ENCODE measurements at regions not wholly inside any gene's neighbourhood (a gene's known extent, or its start where the extent isn't known, plus 50 kb on each side); places are given as distances from the start of the nearest gene placed in this dataset.
"Not testable (repeated sequence)": the region's sequence is repeated elsewhere in the genome, so short reads cannot be mapped to it uniquely, and the experiment has no call there.

DNA sequence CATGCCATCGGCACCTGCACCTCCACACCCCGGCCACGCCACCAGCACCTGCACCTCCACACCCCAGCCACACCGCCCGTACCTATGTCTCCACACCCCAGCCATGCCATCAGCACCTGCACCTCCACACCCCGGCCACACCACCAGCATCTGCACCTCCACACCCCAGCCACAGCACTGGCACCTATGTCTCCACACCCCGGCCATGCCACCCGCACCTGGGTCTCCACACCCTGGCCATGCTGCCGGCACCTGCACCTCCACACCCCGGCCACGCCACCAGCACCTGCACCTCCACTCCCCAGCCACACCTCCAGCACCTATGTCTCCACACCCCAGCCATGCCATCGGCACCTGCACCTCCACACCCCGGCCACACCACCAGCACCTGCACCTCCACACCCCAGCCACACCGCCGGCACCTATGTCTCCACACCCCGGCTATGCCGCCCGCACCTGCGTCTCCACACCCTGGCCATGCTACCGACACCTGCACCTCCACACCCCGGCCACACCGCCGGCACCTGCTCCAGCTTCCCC lies 390.3 kb upstream of the MYT1L start:
- Histone ChIP-seq H4K20me1 (no peaks in the 10 kb centered on the region), H3K4me2 (no peak overlapping the region), H3K4me3 (no peak overlapping the region), H3K27ac (no peak overlapping the region), H3K27me3 (no peaks in the 10 kb centered on the region), H3K4me1 (no peaks in the 10 kb centered on the region), H3K36me3 (no peaks in the 10 kb centered on the region), H3K9ac (no peak overlapping the region), H3K9me3 (no peaks in the 10 kb centered on the region)
- no peak for TF ChIP-seq Cebpa-rat (IDR thresholded peaks at IDR 0.05)

DNA sequence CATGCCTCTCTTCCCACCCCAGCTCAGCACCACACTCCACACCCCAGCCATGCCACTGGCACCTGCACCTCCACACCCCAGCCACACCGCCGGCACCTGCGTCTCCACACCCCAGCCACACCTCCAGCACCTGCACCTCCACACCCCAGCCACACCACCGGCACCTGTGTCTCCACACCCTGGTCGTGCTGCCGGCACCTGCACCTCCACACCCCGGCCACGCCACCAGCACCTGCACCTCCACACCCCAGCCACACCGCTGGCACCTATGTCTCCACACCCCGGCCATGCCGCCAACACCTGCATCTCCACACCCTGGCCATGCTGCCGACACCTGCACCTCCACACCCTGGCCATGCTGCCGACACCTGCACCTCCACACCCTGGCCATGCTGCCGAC lies 389.7 kb upstream of the MYT1L start:
- not testable (repeated sequence) for H3K4me2 ChIP-seq, H3K36me3 ChIP-seq, H3K4me1 ChIP-seq, H3K27me3 ChIP-seq, H3K9me3 ChIP-seq, H4K20me1 ChIP-seq, H3K9ac ChIP-seq, H3K27ac ChIP-seq, H3K4me3 ChIP-seq

DNA sequence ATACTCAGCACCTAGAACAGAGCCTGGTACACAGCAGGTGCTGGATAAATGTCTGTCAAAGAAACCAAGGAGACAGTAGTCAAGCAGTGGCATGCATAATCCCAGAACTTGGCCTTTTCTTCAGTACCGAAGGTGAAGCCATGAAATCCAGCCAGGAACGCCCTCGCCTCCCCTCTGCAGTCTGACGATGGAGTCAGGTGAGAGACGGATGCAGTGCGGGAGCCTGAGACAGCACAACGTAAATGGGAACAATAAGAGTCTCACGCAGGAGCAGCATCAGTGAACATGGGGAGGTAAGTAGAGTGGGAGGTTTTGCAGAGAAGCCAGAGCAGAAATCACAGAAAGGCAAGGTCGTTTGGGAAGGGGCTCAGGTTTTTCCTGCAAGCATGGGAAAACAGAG lies 389.3 kb upstream of the MYT1L start:
- no peak overlapping the region for H3K4me2 ChIP-seq
- H4K20me1 ChIP-seq = no peaks in the 10 kb centered on the region
- H3K27ac ChIP-seq = no peak overlapping the region
- no peak for TF ChIP-seq Cebpa-rat (IDR thresholded peaks at IDR 0.05)
- no peaks in the 10 kb centered on the region for H3K9me3 ChIP-seq
- no peaks in the 10 kb centered on the region for H3K36me3 ChIP-seq
- no peaks in the 10 kb centered on the region for H3K27me3 ChIP-seq
- no peak overlapping the region for H3K4me3 ChIP-seq
- H3K4me1 ChIP-seq = no peaks in the 10 kb centered on the region
- no peak overlapping the region for H3K9ac ChIP-seq

DNA sequence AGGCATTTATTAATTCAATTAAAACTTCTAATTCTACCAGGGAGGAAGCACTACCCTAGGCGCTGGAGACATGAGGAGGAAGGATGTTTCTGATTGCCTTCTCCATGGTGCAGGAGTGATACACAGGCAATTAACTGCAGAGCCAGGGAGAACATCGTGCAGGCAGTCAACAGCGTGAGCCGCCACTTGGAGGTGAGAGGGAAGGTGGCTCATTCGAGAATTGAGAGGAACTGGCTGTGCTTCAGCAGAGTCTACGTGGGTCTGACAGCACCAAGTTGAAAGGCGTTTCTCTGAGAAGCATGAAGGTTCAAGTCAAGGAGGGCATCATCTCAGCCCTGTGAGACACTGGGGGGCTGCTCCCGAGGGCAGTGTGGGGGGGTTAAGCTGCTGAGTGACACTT lies 388.7 kb upstream of the MYT1L start:
- no peaks in the 10 kb centered on the region for H3K36me3 ChIP-seq
- H4K20me1 ChIP-seq = no peaks in the 10 kb centered on the region
- no peak overlapping the region for H3K4me3 ChIP-seq
- no peaks in the 10 kb centered on the region for H3K9me3 ChIP-seq
- no peak overlapping the region for H3K9ac ChIP-seq
- no peaks in the 10 kb centered on the region for H3K27me3 ChIP-seq
- no peaks in the 10 kb centered on the region for H3K4me1 ChIP-seq
- no peak for TF ChIP-seq Cebpa-rat (IDR thresholded peaks at IDR 0.05)
- H3K4me2 ChIP-seq = no peak overlapping the region
- H3K27ac ChIP-seq = no peak overlapping the region

DNA sequence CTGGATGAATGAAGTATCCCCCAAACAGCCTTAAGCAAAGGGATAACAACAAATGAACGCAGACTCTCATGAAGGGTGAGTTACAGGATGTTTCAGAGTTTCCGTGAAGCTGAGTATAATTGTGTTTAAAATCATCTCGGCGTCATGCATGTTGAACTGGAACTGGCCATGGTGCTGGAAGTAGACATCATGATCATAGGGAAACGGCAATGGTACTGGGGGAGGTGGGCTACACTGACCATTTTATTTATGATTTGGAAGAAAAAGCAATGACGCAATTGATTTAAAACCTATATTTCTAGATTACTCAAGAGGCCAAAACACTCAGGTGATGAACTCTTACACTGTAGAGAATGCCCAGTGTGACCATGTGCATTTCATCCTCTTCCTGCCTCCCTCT lies 387.9 kb upstream of the MYT1L start:
- no peak overlapping the region for H3K4me2 ChIP-seq
- H3K27ac ChIP-seq = no peak overlapping the region
- H3K4me1 ChIP-seq = no peaks in the 10 kb centered on the region
- H3K36me3 ChIP-seq = no peaks in the 10 kb centered on the region
- no peaks in the 10 kb centered on the region for H4K20me1 ChIP-seq
- H3K27me3 ChIP-seq = no peaks in the 10 kb centered on the region
- no peaks in the 10 kb centered on the region for H3K9me3 ChIP-seq
- no peak for TF ChIP-seq Cebpa-rat (IDR thresholded peaks at IDR 0.05)
- no peak overlapping the region for H3K9ac ChIP-seq
- H3K4me3 ChIP-seq = no peak overlapping the region

DNA sequence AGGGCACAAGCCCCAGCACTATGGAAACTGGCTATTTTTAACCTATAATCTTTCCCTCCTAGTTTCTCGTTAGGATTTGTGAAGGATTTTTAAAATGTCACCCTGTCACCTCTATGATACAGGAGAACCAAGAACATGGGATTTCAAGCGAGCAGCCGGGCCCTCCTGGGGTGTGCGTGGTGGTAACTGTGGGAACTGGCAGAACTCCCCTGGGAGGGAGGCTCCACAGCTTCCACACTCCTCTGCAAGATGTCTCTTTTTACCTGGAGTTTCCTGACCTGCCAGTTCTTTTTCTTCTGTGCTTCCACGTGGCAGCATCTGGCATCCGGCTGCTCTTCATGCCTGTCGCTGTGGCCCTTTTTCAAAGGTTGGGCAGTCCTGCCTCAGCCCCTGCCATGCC lies 386.3 kb upstream of the MYT1L start:
- Histone ChIP-seq H3K4me2 (no peak overlapping the region), H3K27me3 (no peaks in the 10 kb centered on the region), H3K36me3 (no peaks in the 10 kb centered on the region), H3K27ac (no peak overlapping the region), H3K9ac (no peak overlapping the region), H3K9me3 (no peaks in the 10 kb centered on the region), H4K20me1 (no peaks in the 10 kb centered on the region), H3K4me3 (no peak overlapping the region), H3K4me1 (no peaks in the 10 kb centered on the region)
- TF ChIP-seq Cebpa-rat (IDR thresholded peaks at IDR 0.05) = no peak

DNA sequence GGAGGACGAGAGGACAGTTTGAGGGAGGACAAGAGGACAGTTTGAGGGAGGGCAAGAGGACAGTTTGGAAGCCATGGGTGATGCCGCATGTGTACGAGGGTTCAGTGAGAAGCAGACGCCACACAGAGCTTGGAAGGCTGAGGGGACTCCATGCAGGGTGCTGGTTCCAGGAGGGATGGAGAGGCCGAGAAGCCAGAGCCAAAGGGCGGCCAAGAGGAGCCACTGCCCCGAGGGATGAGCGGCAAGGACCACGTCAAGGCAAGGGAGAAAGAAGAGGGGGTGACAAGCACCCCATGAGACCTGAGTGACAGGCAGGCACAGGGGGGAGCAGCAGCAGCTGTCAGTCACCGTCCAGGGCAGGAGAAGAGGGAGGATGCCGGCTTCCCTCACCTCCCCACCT lies 385.7 kb upstream of the MYT1L start:
- no peak overlapping the region for H3K27ac ChIP-seq
- no peak overlapping the region for H3K4me2 ChIP-seq
- H3K4me1 ChIP-seq = no peaks in the 10 kb centered on the region
- H4K20me1 ChIP-seq = no peaks in the 10 kb centered on the region
- no peak overlapping the region for H3K4me3 ChIP-seq
- TF ChIP-seq Cebpa-rat (IDR thresholded peaks at IDR 0.05) = no peak
- no peaks in the 10 kb centered on the region for H3K9me3 ChIP-seq
- no peaks in the 10 kb centered on the region for H3K36me3 ChIP-seq
- H3K27me3 ChIP-seq = no peaks in the 10 kb centered on the region
- H3K9ac ChIP-seq = no peak overlapping the region

DNA sequence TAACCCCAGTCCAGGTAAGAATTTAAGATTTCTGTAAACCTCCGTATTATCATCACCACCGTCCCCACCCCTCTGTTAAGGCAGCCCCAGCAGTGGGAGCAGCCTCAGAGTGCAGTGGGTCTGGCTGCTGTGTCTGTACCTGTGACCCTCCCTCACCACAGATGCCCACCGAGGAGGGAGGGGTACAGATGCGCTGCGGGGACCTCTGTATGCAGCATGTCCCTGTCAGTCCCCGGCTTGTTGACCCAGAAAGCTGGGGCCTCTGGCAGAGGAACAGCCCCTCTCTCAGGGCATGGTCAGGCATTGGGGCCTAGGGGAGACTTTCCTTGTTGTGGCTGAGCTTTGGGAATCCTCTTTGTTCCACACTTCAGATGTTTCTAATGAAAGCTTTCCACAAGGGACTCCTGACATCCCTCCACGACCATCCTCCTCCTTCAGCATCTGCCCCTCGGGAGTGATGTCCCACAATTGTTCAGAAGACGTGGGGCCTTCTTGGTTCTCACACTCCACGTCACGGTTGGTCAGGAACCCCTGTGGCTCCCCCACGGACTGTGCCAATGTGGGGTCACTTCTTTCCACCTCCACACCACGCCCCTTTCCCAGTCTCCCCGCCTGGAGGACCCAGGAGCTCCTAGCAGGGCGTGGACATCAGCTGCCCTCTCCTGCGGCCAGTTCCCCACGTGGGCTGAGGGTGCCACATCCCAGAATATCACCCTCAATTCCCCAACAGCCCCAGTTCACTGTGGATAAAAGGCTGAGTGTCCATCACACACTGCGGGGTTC lies 384.2 kb upstream of the MYT1L start:
- H3K4me1 ChIP-seq = 0 out of 2 replicates have a peak, but pooled peaks cover 8% of the 10 kb centered on the region
- H4K20me1 ChIP-seq = no peaks in the 10 kb centered on the region
- H3K27me3 ChIP-seq = no peaks in the 10 kb centered on the region
- H3K4me2 ChIP-seq = no peak overlapping the region
- TF ChIP-seq Cebpa-rat (IDR thresholded peaks at IDR 0.05) = no peak
- H3K27ac ChIP-seq = no peak overlapping the region
- H3K4me3 ChIP-seq = no peak overlapping the region
- no peak overlapping the region for H3K9ac ChIP-seq
- no peaks in the 10 kb centered on the region for H3K36me3 ChIP-seq
- no peaks in the 10 kb centered on the region for H3K9me3 ChIP-seq

DNA sequence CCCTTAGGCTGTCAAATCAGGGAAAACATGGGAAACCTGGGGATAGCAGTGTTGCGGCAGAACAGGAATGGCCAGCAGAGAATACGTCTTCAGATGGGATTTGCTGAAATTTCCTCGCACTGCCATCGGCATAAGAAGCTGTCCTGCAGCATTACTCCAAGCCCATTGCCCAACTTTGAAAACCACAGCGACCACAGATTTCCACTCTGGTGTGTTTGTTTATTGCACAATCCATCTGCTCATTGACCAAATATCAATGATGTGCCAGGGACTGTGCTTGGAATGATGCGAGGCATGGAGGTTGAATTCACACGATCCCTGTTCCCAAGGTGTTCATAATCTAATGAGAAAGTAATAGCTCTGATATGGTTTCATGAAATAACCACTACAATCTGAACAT lies 383.3 kb upstream of the MYT1L start:
- no peaks in the 10 kb centered on the region for H3K9me3 ChIP-seq
- H3K9ac ChIP-seq = no peak overlapping the region
- no peaks in the 10 kb centered on the region for H3K27me3 ChIP-seq
- no peaks in the 10 kb centered on the region for H3K36me3 ChIP-seq
- no peak overlapping the region for H3K27ac ChIP-seq
- H4K20me1 ChIP-seq = no peaks in the 10 kb centered on the region
- H3K4me1 ChIP-seq = 0 out of 2 replicates have a peak, but pooled peaks cover 8% of the 10 kb centered on the region
- no peak overlapping the region for H3K4me2 ChIP-seq
- H3K4me3 ChIP-seq = no peak overlapping the region
- TF ChIP-seq Cebpa-rat (IDR thresholded peaks at IDR 0.05) = 0 out of 2 replicates have a peak, but pooled peaks have one; percentile 46

DNA sequence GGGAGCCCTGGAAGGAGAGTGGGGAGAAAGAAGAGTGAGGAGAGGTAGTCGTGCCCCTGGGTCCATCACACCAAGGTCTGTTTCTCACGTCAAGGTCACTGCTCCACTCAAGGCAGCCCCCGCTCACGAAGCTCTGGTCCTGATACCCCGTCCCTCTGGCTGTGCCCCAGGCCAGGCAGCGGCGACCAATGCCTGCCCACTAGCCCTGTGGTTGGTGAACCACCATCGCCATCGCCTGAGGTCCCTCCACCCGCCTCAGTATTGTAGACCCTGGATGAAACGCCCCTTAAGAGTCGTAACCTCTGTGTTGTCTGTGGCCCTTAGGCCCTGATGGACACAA lies 378.3 kb upstream of the MYT1L start:
- Histone ChIP-seq H3K4me1 (peaks cover 44% of the 10 kb centered on the region), H3K4me2 (no peak overlapping the region), H3K27me3 (no peaks in the 10 kb centered on the region), H3K4me3 (no peak overlapping the region), H3K9me3 (no peaks in the 10 kb centered on the region), H3K9ac (no peak overlapping the region), H4K20me1 (no peaks in the 10 kb centered on the region), H3K36me3 (no peaks in the 10 kb centered on the region), H3K27ac (no peak overlapping the region)
- TF ChIP-seq Cebpa-rat (IDR thresholded peaks at IDR 0.05) = no peak
